ENCODE measurements at regions not wholly inside any gene's neighbourhood (a gene's known extent, or its start where the extent isn't known, plus 50 kb on each side); places are given as distances from the start of the nearest gene placed in this dataset.

DNA sequence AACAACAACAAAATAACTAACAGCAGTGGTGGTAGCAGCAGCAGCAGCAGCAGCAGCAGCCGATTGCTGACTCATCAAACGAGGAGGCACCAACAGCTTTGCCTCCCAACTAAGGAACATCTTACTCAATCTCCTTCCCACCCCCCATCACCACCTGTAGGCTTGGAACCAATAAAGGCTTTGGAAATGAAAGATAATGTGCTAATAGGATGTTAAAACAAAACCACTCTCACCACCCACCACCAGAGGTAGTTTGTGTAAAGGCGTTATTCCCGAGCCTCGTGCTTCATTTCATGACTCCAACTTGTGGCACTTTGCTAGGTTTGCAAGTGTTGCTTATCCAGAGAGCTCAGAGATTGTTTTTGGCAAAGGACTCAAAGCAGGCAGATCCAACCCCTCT, 346.5 kb downstream of the CD83 start:
- CTCF ChIA-PET: no interaction called here
- peaks cover 8% of the 10 kb centered on the region for H3K36me3 Mint-ChIP-seq (ENCODE audit: low read depth)
- peaks cover 10% of the 10 kb centered on the region for H3K9me3 Mint-ChIP-seq
- POLR2A ChIA-PET: no interaction called here
- no peak overlapping the region for H3K4me3 Mint-ChIP-seq
- peaks cover 5% of the 10 kb centered on the region for H3K4me1 Mint-ChIP-seq
- no peak for DNase-seq
- no peak overlapping the region for H3K27ac Mint-ChIP-seq
- peaks cover 1% of the 10 kb centered on the region for H3K27me3 Mint-ChIP-seq

DNA sequence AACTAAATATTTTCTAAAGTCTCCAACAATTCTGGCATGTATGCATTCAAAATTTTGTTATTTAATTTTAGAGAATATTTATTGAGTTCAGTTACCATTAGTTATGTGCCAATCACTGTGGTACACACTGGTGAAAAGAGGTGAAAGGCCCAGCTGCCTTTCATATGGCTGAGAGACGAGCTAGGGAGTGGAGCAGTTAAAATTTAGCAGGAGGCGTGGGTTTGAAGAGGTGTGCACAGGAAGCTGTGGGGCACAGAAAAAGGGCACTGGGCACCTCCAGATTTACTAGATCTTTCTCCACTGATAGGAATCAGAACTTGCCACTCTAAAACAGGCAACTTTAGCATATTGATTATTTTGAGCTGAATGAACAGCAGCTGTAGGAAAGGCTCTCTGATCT, 347.1 kb downstream of the CD83 start:
- POLR2A ChIA-PET: no interaction called here
- CTCF ChIA-PET: no interaction called here
- no peak overlapping the region for H3K27ac Mint-ChIP-seq
- no peak for DNase-seq
- peaks cover 13% of the 10 kb centered on the region for H3K36me3 Mint-ChIP-seq (ENCODE audit: low read depth)
- H3K4me1 Mint-ChIP-seq: peaks cover 5% of the 10 kb centered on the region
- peaks cover 15% of the 10 kb centered on the region for H3K9me3 Mint-ChIP-seq
- no peaks in the 10 kb centered on the region for H3K27me3 Mint-ChIP-seq
- H3K4me3 Mint-ChIP-seq: no peak overlapping the region

GRCh38 chr6:14466278-14466677, 348.7 kb downstream of the CD83 start:
- no peak for DNase-seq
- H3K27ac Mint-ChIP-seq: no peak overlapping the region
- peaks cover 15% of the 10 kb centered on the region for H3K9me3 Mint-ChIP-seq
- H3K36me3 Mint-ChIP-seq (ENCODE audit: low read depth): peaks cover 15% of the 10 kb centered on the region
- peaks cover 5% of the 10 kb centered on the region for H3K4me1 Mint-ChIP-seq
- POLR2A ChIA-PET: no interaction called here
- H3K27me3 Mint-ChIP-seq: no peaks in the 10 kb centered on the region
- H3K4me3 Mint-ChIP-seq: no peak overlapping the region
- CTCF ChIA-PET: no interaction called here

DNA sequence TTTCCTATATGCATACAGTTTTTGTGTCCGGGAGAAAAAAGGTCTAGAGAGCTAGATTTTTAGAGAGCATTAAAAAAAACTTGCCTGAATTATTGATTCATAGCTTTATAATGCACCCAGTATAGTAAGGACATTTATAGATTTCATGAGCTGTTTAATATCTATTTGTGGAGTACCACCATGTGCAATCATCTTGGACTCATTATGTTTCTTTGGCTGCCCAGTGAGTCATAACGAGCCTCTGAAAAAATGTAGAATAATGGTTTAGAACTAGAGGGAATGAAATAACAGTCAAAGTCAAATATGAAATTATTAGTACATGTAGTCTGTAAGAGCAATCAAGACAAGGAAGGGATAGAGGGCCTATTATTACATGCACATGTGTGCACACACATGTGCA, 350.0 kb downstream of the CD83 start:
- CTCF ChIA-PET: no interaction called here
- POLR2A ChIA-PET: no interaction called here

GRCh38 chr6:14468647-14469321, 351.2 kb downstream of the CD83 start:
- CTCF ChIA-PET: no interaction called here
- H3K36me3 Mint-ChIP-seq (ENCODE audit: low read depth): peaks cover 12% of the 10 kb centered on the region

More for the DNA sequence above, 350.0 kb downstream of the CD83 start:
- Mint-ChIP-seq H3K27ac (no peak overlapping the region), H3K36me3 (ENCODE audit: low read depth) (peaks cover 13% of the 10 kb centered on the region), H3K4me1 (peaks cover 5% of the 10 kb centered on the region), H3K27me3 (no peaks in the 10 kb centered on the region), H3K9me3 (peaks cover 14% of the 10 kb centered on the region), H3K4me3 (no peak overlapping the region)
- DNase-seq: no peak

DNA sequence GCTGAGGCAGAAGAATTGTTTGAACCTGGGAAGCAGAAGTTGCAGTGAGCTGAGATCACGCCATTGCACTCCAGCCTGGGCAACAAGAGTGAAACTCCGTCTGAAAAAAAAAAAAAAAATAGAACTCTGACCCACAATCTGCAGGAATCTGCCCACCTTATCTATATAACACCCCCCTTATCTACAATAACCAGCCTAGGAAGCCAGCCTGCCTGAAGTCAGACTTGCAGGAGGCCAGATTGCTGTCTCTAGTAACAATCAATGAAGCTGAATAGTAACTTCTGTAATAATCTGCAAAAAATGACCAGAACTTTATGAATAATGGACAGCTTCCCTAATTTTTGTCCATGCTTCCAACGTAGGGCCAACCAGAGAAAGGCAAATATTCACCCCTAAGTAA, 352.5 kb downstream of the CD83 start:
- CTCF ChIA-PET: interaction anchor here (0.6 to 1.2 kb wide), 2 partner anchors 18 to 572 kb away, joined by 3 to 5 read pairs; no protein-coding TSS in a partner anchor
- Mint-ChIP-seq H3K27ac (no peak overlapping the region), H3K36me3 (ENCODE audit: low read depth) (peaks cover 12% of the 10 kb centered on the region), H3K4me1 (no peaks in the 10 kb centered on the region), H3K27me3 (no peaks in the 10 kb centered on the region), H3K4me3 (no peak overlapping the region), H3K9me3 (peaks cover 13% of the 10 kb centered on the region)
- POLR2A ChIA-PET: no interaction called here
- DNase-seq: no peak

More at GRCh38 chr6:14468647-14469321, 351.2 kb downstream of the CD83 start:
- peaks cover 5% of the 10 kb centered on the region for H3K4me1 Mint-ChIP-seq
- no peaks in the 10 kb centered on the region for H3K27me3 Mint-ChIP-seq
- H3K27ac Mint-ChIP-seq: no peak overlapping the region
- POLR2A ChIA-PET: no interaction called here
- DNase-seq: no peak
- H3K4me3 Mint-ChIP-seq: no peak overlapping the region
- H3K9me3 Mint-ChIP-seq: peaks cover 13% of the 10 kb centered on the region

DNA sequence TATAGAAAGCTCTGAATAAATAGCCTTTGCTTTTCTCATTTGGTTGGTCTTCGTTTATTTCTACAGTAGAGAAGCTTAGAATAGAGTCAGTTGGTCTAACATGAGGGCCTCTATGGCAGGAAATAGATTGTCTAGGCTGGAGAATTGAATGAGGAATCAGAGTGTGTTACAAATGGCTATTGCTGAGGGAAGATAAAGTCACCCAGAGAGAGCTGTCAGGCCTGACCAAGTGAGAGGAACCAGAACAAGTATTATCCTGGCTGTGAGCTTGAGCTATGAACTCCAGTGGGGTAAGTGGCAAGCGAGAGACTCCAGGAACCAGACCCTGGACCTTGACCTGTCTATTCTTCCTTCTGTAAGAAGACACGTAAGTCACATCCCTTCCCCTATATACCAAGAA, 353.1 kb downstream of the CD83 start:
- POLR2A ChIA-PET: interaction anchor here (1.3 kb wide), 1 partner anchor 16 kb away, joined by 5 read pairs; no protein-coding TSS in a partner anchor
- Mint-ChIP-seq H3K4me1 (no peaks in the 10 kb centered on the region), H3K4me3 (no peak overlapping the region), H3K9me3 (peaks cover 13% of the 10 kb centered on the region), H3K27me3 (no peaks in the 10 kb centered on the region), H3K36me3 (ENCODE audit: low read depth) (peaks cover 12% of the 10 kb centered on the region), H3K27ac (no peak overlapping the region)
- no peak for DNase-seq
- CTCF ChIA-PET: interaction anchor here (0.6 to 1.2 kb wide), 2 partner anchors 18 to 571 kb away, joined by 3 to 5 read pairs; no protein-coding TSS in a partner anchor

- Mint-ChIP-seq H3K4me3 (no peak overlapping the region), H3K27ac (no peak overlapping the region), H3K36me3 (ENCODE audit: low read depth) (peaks cover 12% of the 10 kb centered on the region), H3K9me3 (peaks cover 13% of the 10 kb centered on the region), H3K27me3 (no peaks in the 10 kb centered on the region), H3K4me1 (no peaks in the 10 kb centered on the region)
- CTCF ChIA-PET: no interaction called here
- DNase-seq: no peak
- POLR2A ChIA-PET: no interaction called here
Observed at GRCh38 chr6:14472255-14472985, 354.8 kb downstream of the CD83 start.

DNA sequence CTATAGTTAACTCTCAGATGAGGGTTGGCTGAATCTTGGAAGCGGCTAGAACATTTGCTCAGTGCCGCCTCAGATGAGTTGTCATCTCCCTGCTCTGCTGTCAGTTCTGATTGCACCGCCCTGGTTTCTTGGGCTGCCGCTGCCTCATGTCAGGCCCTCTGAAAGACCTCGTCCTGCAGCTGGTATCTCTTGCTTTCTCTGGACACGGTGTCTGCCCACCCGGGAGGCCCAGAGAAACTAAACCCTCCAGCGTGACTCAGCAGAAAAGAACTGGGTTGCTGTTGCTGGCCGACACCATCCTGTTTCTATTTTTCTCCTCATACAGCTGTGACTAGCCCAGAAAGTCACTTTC, 355.4 kb downstream of the CD83 start:
- H3K27me3 Mint-ChIP-seq: no peaks in the 10 kb centered on the region
- ChIA-PET POLR2A (no interaction called here), CTCF (no interaction called here)
- no peak overlapping the region for H3K27ac Mint-ChIP-seq
- no peak overlapping the region for H3K4me3 Mint-ChIP-seq
- H3K36me3 Mint-ChIP-seq (ENCODE audit: low read depth): peaks cover 12% of the 10 kb centered on the region
- no peak for DNase-seq
- no peaks in the 10 kb centered on the region for H3K4me1 Mint-ChIP-seq
- H3K9me3 Mint-ChIP-seq: peaks cover 13% of the 10 kb centered on the region

DNA sequence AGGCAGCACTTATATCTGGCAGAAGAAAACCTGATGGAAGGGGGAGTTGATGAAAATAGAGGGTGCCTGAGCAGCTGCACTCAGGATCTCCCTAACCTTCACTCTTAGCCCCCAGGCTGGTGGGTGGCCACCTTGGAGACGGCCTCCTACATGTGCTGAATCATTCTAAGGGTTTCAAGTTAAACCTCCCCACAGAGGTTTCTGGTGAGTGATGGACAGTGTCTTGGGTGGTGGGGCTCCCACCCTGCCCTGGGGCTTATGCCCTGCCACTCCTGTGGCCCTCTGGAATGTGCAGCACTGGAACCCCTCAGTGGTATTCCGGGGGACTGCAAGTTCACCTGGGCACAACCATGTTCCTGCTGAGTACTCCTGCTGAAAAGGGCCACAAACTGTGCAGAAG, 357.2 kb downstream of the CD83 start:
- H3K27me3 Mint-ChIP-seq: no peaks in the 10 kb centered on the region
- no peak overlapping the region for H3K4me3 Mint-ChIP-seq
- ChIA-PET POLR2A (no interaction called here), CTCF (no interaction called here)
- H3K36me3 Mint-ChIP-seq (ENCODE audit: low read depth): peaks cover 2% of the 10 kb centered on the region
- no peak for DNase-seq
- H3K4me1 Mint-ChIP-seq: no peaks in the 10 kb centered on the region
- H3K9me3 Mint-ChIP-seq: peaks cover 4% of the 10 kb centered on the region
- H3K27ac Mint-ChIP-seq: no peak overlapping the region

- Mint-ChIP-seq H3K36me3 (ENCODE audit: low read depth) (no peaks in the 10 kb centered on the region), H3K27ac (no peak overlapping the region), H3K27me3 (no peaks in the 10 kb centered on the region), H3K4me1 (no peaks in the 10 kb centered on the region), H3K9me3 (peaks cover 5% of the 10 kb centered on the region), H3K4me3 (no peak overlapping the region)
- DNase-seq: no peak
- POLR2A ChIA-PET: no interaction called here
- CTCF ChIA-PET: interaction anchor here (0.6 kb wide), 1 partner anchor 1653 kb away, joined by 3 read pairs; the partner anchor contains the start of gene MYLIP
Observed at GRCh38 chr6:14475306-14475705, 357.7 kb downstream of the CD83 start.

DNA sequence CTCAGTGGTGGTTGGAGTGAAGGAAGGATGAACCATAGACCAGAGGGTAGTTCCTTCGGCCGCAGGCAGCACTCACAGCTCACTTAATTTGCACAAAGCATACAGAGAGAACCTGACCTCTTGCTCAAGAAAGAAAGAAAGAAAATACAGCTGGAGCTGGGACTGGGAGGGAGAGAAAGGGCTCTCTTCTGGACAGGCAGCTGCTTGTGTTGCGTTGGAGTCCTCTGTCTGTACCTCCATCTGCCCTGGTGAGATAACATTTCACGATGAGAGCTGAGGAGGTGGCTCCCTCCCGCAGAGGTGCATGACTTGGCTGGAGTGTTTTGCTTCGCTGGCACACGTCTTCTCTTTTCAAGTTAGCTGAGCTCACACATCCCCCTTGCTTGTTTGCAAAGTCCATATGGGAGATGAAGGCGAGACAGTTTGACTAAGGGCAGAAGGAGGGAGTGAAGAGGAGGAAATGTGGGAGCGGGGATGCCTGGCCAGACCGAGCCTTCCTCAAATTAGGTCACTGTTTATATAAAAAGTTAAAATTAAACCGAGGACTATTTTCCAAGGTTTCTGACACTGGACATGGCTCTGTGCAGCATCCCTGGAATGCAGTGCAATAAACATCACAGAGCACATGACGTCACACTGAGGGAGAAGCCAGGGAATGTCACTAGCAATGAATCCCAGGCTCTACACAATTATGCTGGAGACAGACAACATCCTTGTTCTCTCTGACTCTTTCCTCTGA, 359.4 kb downstream of the CD83 start:
- ChIA-PET POLR2A (no interaction called here), CTCF (no interaction called here)
- H3K27me3 Mint-ChIP-seq: no peaks in the 10 kb centered on the region
- H3K27ac Mint-ChIP-seq: no peak overlapping the region
- H3K36me3 Mint-ChIP-seq (ENCODE audit: low read depth): peaks cover 3% of the 10 kb centered on the region
- H3K4me1 Mint-ChIP-seq: no peaks in the 10 kb centered on the region
- no peak for DNase-seq
- no peak overlapping the region for H3K4me3 Mint-ChIP-seq
- H3K9me3 Mint-ChIP-seq: peaks cover 5% of the 10 kb centered on the region

DNA sequence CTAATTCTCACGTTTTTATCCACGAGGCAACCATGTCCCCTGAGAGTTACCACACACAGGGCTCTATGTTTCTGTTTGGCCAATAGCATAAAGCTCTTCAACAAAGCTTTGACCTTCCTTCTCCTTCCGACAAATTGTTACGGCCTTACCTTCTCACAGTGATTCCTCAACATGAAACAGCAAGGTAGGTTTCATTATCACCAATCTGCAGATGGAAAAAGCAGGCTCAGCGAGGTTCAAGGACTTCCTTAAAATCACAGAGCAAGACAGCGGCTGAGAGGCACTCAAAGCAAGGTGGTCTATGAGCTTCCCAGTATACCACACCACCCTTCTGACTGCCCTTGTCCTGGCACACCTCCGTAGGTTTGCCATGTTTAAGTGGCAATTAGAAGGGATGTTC, 360.0 kb downstream of the CD83 start:
- Mint-ChIP-seq H3K4me3 (no peak overlapping the region), H3K9me3 (peaks cover 4% of the 10 kb centered on the region), H3K27me3 (no peaks in the 10 kb centered on the region), H3K4me1 (no peaks in the 10 kb centered on the region), H3K27ac (no peak overlapping the region), H3K36me3 (ENCODE audit: low read depth) (peaks cover 3% of the 10 kb centered on the region)
- DNase-seq: no peak
- POLR2A ChIA-PET: no interaction called here
- CTCF ChIA-PET: no interaction called here

Data from activated CD4-positive, alpha-beta memory T cell treated with anti-CD3 and anti-CD28 coated beads, Interleukin-2, amount 10 ng/mL, durations not matched to agents 7 days and 5 days (primary cell).